Amniotic epithelial cell (primary cell): ENCODE measurements at regions not wholly inside any gene's neighbourhood (a gene's known extent, or its start where the extent isn't known, plus 50 kb on each side); places are given as distances from the start of the nearest gene placed in this dataset.
A peak's percentile ranks its signal among the peaks of the same experiment; 100 is the strongest.
"Not testable (repeated sequence)": the region's sequence is repeated elsewhere in the genome, so short reads cannot be mapped to it uniquely, and the experiment has no call there.

Source experiments
- DNase-seq: peaks from one replicate; pipeline ENCODE4 v3.0.0-alpha.2; 2010; ENCODE audit warnings: low read depth

- not testable (repeated sequence) for DNase-seq
Observed at GRCh38 chr12:47306773-47307679, 227.3 kb upstream of the AMIGO2 start.

- DNase-seq = no peak
Observed at GRCh38 chr12:47306130-47306529, 226.4 kb upstream of the AMIGO2 start.

GRCh38 chr12:47305464-47305863 lies 225.7 kb upstream of the AMIGO2 start:
- no peak for DNase-seq

GRCh38 chr12:47303995-47304560 lies 224.3 kb upstream of the AMIGO2 start:
- DNase-seq = no peak

- peak; percentile 36 for DNase-seq
Observed at GRCh38 chr12:47303207-47303606, 223.4 kb upstream of the AMIGO2 start.

- DNase-seq = peak; percentile 74
Observed at GRCh38 chr12:47302111-47302671, 222.4 kb upstream of the AMIGO2 start.

- DNase-seq = no peak
Observed at GRCh38 chr12:47299586-47299985, 219.8 kb upstream of the AMIGO2 start.

- DNase-seq = no peak
Observed at GRCh38 chr12:47297993-47298392, 218.2 kb upstream of the AMIGO2 start.

- no peak for DNase-seq
Observed at GRCh38 chr12:47296828-47297227, 217.1 kb upstream of the AMIGO2 start.

GRCh38 chr12:47293406-47293805 lies 213.6 kb upstream of the AMIGO2 start:
- no peak for DNase-seq

GRCh38 chr12:47286676-47287075 lies 206.9 kb upstream of the AMIGO2 start:
- no peak for DNase-seq
